GM19397 (cell line): ENCODE measurements at regions not wholly inside any gene's neighbourhood (a gene's known extent, or its start where the extent isn't known, plus 50 kb on each side); places are given as distances from the start of the nearest gene placed in this dataset.
"Not testable (repeated sequence)": the region's sequence is repeated elsewhere in the genome, so short reads cannot be mapped to it uniquely, and the experiment has no call there.

Experiments used
- ATAC-seq: cut with Tn5 transposase; IDR thresholded peaks from one replicate; pipeline ENCODE4 v1.9.1; 2021; ENCODE audit warnings: mild to moderate bottlenecking, moderate library complexity; ENCODE audit not compliant: unreplicated experiment

GRCh38 chr7:113030489-113030888 is 56.1 kb downstream of the GPR85 start:
- no peak for ATAC-seq

DNA sequence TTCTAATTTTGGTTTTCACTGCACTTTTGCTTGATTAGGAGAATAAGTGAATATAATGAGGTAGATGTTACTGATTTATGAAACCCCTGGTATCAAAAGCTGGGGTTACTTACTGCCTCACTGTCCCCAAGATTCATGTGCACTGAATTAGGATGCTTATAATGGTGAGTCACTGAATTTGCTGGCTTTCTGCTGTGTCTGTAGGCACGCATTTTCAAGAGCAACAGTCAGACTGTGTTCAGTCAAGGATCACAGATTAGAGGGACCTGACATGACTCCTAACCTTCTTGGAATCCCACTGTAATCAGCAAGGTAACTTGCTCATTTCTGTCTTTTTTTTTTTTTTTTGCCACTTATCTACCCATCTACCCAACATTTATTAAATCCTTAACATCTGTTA is 59.7 kb downstream of the GPR85 start:
- ATAC-seq = no peak

DNA sequence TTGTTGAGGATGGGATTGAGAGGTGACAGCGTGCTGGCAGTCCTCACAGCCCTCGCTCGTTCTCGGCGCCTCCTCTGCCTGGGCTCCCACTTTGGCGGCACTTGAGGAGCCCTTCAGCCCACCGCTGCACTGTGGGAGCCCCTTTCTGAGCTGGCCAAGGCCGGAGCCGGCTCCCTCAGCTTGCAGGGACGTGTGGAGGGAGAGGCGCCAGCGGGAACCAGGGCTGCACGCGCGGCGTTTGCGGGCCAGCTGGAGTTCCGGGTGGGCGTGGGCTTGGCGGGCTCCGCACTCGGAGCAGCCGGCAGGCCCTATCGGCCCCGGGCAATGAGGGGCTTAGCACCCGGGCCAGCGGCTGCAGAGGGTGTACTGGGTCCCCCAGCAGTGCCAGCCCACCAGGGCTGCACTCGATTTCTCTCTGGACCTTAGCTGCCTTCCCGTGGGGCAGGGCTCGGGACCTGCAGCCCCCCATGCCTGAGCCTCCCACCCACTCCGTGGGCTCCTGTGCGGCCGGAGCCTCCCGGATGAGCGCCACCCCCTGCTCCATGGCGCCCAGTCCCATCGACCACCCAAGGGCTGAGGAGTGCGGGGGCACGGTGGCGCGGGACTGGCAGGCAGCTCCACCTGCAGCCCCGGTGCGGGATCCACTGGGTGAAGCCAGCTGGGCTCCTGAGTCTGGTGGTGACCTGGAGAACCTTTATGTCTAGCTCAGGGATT is 69.3 kb downstream of the GPR85 start:
- not testable (repeated sequence) for ATAC-seq

- no peak for ATAC-seq
These were observed 71.5 kb downstream of the GPR85 start for GRCh38 chr7:113015034-113015645.

DNA sequence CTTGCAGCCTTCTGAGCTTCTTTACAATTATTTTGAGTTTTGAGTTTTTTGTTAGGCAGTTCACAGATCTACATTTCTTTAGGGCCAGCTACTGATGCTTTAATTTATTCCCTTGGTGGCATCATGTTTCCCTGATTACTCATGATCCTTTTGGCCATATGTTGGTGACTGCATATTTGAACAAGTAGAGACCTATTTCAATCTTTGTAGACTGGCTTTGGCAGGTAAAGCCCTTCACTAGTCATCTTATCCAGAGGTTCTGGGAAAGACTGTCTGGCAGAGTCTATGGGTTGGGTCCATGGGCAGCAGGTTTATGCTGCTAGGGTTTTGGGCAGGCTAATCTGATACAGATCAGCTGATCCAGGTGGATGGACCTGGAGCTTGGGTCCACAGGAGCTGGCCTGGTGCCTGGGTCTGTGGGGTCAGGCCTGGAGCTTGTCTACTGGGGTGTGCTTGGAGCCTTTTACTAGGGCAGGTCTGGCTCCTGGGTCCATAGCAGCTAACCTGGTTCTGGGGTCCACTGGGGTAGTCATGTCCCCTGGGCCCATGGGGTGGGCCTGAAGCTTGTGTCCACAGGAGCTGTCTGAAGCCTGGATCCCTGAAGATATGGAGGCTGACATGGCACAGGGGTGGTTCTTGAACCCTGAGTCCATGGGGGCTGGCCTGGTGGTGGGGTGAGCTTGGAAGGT is 72.7 kb downstream of the GPR85 start:
- no peak for ATAC-seq

DNA sequence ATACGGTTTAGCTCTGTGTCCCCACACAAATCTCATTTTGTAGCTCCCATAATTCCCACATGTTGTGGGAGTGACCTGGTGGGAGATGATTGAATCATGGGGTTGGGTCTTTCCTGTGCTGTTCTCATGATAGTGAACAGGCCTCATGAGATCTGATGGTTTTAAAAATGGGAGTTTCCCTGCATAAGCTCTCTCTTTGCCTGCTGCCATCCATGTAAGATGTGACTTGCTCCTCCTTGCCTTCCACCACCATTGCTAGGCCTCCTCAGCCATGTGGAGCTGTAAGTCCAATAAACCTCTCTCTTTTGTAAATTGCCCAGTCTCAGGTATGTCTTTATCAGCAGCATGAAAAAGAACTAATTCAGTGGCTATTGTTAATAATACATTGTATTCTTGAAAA is 73.8 kb downstream of the GPR85 start:
- ATAC-seq = not testable (repeated sequence)

DNA sequence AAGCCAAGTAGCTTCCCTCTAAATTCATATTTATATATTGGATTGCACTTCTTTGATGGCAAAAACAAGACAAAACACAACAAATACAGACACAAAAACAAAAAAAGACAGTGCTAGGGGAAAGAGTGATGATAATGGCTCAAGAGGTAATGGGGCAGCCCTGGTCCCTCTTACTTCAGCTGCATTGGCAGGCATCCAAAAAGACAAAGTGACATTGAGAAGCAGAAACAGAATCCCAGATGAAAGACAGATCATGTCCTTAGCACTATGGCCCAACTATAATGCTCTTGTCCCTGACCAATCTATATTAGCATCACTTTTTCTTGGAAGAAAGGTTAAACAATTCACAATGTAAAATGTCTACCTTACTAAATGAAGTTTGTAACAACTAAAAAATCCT is 76.2 kb downstream of the GPR85 start:
- ATAC-seq = no peak

GRCh38 chr7:113008755-113009154 is 77.9 kb downstream of the GPR85 start:
- ATAC-seq = no peak

DNA sequence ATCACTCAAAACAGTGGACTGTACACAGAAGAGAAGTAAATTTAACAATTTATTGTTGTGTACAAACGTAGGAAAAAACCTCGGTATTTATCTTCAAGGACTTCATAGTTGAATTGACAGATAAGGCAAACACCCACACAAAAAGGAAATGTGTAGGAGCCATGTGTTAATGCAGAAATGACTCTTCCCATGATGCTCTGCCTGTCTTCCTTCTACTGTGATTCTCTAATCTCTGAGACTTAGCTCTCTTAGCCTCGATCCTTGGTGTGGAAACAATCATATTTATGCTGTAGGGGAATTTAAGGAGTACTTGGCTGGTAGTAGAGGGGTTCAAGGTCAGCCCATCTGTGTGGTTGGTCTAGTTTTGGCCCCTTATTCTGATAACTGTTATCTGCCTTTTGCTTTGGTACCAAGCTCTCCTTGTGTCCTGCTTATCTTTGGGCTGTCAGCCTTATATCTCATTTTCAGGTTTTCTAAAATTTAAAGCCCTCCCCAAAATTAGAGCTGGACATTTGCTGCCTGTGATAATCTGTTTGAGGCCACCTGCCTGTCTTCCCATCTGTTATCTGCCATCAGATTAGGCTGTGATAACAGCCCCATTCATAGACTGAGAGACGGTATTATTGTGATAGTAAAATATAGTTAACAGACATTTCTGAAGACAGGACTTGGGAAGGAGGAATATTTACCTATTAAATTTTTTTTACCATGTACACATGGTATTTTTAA is 81.7 kb downstream of the GPR85 start:
- no peak for ATAC-seq

GRCh38 chr7:113000316-113001020 is 86.2 kb downstream of the GPR85 start:
- ATAC-seq = no peak

DNA sequence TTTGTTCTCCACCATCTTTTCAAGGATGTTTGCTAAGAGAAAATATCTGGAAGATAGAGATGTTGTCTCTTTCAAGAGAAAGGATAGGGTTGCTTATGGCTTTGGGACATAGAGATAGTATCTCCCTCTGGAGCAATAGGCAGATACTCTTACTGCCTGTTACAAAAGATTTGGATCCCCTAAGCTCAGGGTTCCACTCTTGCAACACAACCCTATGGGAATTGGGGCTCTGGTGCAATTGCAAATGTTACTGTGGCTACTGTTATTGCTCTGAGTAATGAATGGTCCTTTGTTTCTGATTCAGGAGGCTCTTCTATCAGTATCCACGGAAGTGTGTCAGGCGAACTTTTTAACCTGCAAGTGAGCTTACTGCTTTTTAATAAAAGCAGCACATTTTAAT is 88.8 kb downstream of the GPR85 start:
- no peak for ATAC-seq

GRCh38 chr7:112996331-112996871 is 90.2 kb downstream of the GPR85 start:
- no peak for ATAC-seq

DNA sequence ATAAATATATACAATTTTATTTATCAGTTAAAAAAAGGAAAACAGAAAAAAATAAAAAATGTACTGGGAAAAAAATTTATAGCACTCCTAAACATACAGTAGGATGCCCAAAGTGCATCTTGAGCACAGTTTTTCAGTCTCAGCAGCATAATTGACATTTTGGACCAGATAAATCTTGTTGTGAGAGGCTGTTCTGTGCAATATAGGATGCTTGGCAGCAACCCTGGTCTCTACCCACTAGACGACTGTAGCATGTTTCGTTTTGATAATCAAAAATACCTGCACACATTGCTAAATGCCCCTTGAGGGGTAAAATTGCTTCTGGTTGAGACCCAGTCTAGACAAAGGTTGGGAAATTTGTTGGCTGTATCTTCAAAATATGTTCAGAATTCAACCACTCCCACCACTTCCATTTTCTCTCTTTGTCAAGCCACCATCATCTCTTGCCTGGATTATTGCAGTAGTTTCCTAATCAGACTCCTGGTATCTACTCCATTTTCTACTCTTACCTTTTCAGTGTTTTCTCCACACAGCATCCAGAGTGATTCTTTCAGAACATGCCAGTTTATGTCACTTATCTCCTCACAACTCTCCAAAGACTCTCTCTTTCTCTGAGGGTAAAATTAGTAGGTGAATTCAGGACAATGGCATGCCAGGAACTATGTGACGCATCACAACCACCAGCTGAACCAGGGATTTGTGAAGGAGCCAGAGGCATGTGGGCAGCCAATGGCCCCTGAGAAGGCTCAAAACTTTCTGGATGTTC is 91.4 kb downstream of the GPR85 start:
- no peak for ATAC-seq

DNA sequence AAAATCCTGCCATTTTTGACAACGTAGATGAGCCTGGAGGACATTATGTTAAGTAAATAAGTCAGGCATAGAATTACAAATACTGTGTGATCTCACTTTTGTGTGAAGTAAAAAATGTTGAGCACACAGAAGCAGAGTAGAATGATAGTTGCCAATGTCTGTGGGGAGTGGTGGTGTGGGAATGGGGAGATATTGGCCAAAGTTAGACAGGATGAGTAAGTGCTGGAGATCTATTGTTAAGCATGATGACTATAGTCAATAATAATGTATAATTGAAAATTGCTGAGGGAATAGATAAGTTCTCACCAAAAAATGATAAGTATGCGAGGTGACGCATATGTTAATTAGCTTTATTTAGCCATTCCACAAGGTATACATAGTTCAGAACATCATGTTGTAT is 92.0 kb downstream of the GPR85 start:
- ATAC-seq = no peak

- ATAC-seq = no peak
These were observed 96.0 kb downstream of the GPR85 start for GRCh38 chr7:112990624-112991023.

DNA sequence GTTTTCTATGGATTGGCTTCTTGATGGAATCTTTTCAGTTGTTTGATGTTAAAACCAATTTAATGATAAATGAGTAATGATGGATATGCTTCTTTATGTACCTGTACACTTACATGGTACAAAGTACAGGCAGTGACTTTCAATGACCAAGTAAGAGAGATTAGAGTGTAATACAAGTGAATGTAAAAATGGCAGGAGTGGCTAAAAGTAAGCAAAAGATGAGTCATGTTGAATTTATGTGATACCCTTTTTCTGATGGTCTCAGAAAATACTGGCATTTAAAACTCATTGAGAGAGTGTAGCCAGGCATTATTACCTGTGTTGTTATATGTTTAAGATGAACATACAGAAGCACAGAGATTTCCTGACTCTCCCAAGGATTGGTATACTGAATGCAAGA is 97.1 kb downstream of the GPR85 start:
- no peak for ATAC-seq

DNA sequence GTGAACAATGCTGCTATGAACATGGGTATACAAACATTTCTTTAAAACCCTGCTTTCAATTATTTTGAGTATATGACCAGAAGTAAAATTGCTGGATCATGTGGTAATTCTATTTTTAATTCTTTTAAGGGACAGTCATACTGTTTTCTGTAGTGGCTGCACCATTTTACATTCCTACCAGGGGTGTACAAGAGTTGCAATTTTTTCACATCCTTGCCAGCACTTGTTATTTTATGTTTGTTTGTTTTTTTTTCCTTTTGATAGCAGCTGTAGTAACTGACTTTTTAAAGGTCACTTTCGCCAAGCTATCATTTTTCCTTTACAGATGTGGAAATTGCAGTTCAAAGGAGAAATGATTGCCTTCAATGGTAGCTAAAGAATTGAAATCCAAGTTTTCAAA is 99.5 kb downstream of the GPR85 start:
- ATAC-seq = no peak

GRCh38 chr7:112986256-112987031 is 100.2 kb downstream of the GPR85 start:
- no peak for ATAC-seq

DNA sequence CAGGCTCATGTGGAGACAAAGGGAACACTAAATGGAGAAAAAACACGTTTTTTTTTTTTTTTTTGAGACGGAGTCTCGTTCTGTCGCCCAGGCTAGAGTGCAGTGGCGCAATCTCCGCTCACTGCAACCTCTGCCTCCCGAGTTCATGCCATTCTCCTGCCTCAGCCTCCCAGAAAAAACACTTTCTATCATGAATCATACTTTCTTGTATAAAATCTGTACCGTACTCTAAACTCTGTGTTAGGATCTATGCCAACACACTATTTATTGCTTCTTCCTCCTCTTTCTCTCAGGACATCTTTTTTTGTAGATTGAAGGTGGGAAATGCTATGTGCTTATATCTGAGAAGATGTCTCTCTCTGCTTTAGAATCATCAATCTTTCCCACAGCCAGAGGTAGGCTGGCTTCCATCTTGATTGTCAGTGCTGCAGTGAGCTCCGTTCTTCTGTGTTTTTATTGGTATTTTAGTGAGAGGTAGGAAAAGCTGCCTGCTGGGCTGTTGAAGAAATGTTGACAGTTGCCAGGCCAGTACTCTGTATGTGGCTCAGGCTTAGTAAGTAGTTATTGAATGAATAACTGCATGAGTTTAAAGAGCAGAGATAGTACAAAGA is 101.1 kb downstream of the GPR85 start:
- no peak for ATAC-seq
